SIG-M5 treated with dmso at 0.1 percent for 504 hours (cell line): ENCODE measurements at regions not wholly inside any gene's neighbourhood (a gene's known extent, or its start where the extent isn't known, plus 50 kb on each side); places are given as distances from the start of the nearest gene placed in this dataset.
"Not testable (repeated sequence)": the region's sequence is repeated elsewhere in the genome, so short reads cannot be mapped to it uniquely, and the experiment has no call there.

Experiments
- DNase-seq: peaks from one replicate; lab custom pipeline; 2025; ENCODE audit not compliant: unreplicated experiment; lab: John Stamatoyannopoulos, UW

DNA sequence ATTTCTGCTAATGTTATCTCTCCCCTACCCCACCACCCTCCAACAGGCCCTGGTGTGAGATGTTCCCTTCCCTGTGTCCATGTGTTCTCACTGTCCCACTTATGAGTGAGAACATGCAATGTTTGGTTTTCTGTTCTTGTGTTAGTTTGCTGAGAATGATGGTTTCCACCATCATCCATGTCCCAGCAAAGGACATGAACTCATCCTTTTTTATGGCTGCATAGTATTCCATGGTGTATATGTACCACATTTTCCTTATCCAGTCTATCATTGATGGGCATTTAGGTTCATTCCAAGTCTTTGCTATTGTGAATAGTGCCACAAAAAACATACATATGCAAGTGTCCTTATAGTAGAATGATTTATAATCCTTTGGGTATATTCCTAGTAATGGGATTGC lies 104.5 kb downstream of the ZNF33B start:
- DNase-seq = not testable (repeated sequence)

DNA sequence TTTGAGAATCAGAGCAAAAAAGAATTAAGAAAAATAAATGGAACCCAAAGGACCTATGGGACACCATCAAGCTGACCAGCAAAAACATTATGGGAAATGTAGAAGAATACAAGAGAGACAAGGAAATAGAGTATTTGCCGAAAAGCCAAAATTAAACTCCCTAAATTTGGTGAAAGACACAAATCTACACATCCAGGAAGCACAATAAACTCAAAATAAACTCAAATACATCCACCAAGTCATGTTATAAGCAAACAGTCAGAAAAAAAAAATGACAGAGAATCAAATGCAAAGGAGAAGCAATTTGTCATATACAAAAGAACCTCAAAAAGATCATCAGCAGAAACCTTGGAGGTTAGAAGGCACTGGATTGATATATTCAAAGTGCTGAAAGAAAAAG lies 105.4 kb downstream of the ZNF33B start:
- DNase-seq = no peak

DNA sequence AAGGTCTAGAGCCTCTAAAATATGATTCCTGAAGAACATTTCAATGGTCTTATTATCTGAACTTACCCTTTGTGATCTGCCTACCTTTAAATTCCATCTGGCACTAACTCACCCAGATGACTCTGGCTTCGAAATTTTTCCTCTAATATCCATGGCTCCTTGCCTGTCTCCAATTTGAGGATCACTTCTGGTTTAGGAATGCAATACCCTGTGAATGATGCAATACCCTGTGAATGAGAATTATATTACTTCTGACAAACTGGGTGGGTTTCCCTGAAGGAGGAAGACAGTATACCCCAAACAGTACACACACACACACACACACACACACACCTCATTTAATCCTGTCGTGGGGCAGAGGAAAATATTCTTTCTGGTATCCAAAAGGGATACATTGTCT lies 115.3 kb downstream of the ZNF33B start:
- DNase-seq = no peak

DNA sequence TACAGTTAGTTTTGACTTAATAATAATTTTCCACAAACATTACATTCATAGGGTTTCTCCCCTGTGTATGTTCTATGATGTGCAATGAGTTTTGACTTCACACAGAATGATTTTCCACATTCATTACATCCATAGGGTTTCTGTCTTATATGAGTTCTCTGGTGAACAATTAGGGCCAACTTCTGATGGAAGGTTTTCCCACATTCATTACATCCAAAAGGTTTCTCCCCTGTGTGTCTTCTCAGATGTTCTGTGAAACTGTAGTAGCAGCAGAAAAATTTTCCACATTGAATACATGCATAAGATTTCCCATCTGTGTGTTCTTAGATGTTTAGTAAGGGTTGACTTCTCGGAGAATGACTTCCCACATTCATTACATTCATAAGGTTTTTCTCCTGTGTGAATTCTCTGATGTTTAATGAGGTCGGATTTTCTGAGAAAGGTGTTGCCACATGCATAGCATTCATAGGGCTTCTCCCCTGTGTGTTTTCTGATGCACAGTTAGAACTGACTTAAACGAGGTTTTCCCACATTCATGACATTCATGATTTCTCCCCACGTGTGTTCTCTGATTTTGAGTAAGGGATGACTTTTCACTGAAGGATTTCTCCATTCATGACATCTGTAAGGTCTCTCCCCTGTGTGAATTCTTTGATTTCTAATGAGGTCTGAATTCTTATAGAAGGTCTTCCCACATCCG lies 118.5 kb downstream of the ZNF33B start:
- DNase-seq = no peak

DNA sequence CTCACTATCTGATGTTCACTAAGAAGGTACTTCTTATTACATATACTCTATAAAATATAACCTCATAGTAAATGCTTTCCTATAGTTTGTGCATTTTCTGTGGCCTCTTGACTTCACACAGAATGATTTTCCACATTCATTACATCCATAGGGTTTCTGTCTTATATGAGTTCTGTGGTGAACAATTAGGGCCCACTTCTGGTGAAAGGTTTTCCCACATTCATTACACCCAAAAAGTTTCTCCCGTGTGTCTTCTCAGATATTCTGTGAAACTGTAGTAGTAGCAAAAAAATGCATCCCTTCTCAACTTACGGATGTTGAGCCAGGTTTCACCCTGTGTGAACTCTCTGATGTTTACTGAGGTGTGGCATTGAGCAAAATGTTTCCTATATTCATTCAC lies 119.3 kb downstream of the ZNF33B start:
- no peak for DNase-seq

DNA sequence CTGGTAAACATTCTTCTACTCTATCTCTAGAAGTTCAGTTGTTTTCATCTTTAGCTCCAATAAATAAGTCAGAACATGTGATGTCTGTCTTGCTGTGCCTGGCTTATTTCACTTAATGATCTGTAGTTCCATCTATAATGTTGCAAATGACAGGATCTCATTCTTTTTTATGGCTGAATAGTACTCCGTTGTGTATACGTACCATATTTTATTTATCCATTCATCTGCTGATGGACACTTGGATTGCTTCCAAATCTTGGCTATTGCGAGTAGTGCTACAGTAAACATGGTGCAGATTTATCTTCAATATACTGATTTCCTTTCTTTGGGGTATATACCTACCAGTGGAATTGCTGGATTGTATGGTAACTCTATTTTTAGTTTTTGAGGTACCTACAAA lies 124.4 kb downstream of the ZNF33B start:
- DNase-seq = no peak

DNA sequence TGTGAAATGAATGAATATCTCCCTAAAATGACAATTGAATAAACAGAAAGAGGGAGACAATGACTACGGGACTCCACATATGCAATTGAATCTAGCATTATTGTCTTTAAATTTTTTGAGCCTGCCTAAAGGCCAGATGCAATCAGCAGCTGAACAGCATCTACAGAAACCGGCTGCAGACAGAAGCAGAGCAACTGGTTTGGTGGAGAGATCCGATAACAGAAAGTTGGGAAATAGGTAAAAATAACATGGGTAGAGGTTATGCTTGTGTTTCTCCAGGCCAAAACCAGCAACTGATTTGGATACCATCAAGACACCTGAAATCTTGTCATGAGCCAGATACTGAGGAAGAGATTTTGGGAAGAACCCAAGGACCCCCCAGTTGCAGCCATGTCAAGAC lies 146.6 kb downstream of the ZNF33B start:
- no peak for DNase-seq

DNA sequence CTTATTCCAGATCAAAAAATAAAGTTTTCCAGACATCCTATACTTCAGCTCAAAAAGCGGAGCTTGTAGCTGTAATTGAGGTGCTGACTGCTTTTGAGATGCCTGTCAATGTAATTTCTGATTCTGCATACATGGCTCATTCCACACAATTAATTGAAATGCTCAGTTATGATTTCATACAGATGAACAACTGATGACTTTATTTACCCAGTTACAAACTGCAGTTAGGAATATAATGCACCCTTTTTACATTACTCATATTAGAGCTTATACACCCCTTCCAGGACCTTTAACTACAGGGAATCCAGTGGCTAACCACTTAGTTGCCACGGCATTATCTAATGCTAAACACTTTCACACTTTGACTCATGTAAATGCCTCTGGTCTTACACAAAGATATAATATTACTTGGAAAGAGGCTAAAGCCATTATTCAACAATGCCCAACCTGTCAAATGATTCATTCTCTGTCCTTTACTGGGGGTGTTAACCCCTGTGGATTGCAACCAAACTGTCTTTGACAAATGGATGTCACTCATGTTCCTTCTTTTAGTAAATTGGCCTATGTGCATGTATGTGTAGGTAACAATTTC lies 147.3 kb downstream of the ZNF33B start:
- no peak for DNase-seq

DNA sequence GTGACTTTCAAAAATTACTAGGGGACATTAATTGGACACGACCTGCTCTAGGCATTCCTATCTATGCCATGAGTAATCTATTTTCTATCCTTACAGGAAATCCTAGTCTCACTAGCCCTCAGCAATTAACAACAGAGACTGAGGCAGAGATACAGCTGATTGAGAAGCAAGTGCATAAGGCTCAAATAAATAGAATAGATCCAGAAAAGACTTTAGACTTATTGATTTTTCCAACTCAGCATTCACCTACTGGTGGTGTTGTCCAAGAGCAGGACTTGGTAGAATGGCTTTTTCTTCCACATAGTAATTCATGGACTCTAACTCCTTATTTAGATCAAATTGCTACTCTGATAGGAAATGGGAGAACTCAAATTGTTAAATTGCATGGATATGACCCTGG lies 148.0 kb downstream of the ZNF33B start:
- no peak for DNase-seq

DNA sequence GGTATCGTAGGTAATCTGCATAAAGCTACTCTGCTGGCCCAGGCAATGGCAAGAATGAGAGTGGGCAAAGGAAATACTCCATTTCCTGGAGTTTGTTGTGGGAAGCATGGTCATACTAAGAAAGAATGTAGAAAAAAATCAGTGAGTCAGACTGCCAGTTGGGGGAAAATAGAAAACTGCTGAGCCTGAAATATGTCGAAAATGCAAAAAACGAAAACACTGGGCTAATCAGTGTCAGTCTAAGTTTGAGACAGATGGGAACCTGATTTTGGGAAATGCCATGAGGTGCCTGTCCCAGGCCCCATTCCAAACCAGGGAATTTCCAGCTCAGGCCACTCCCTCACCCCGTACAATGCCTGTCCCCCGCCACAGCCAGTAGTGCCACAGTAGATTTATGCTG lies 150.0 kb downstream of the ZNF33B start:
- no peak for DNase-seq

DNA sequence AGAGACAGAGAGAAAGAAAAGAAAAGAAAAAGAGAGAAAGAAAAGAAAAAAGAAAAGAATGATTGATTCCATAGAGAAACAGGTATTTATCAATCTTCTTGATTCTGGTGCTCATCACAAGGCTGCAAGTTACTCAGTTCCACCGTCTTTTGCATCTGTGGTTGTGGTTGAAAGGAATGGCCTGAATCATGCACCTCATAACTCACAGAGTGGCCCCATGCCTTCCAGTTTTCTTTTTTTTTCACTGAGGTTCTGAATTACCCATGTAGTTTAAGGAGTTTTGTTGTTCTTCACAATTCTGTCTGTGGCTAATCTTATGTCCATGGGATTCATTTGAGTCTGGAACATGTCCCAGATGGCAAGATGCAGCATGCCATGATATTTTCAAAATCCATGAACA lies 156.0 kb downstream of the ZNF33B start:
- DNase-seq = no peak

DNA sequence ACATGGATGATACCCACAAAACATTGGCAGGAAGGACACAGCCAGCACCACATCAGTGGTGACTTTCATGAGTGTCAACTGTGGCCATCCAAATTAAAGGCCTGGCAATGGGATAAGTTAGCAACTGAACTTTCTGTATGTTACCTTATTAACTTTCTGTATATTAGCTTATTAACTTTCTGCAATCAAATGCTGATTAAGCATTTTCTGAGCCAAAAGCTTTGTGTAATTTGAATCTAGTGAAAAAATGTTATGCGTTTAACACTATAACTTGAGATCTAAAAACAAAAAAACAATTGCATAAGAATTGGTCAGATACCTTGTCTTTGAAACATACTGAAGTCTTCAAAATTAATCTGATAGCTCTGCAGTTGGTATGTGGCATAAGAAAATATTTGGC lies 159.3 kb downstream of the ZNF33B start:
- DNase-seq = no peak

DNA sequence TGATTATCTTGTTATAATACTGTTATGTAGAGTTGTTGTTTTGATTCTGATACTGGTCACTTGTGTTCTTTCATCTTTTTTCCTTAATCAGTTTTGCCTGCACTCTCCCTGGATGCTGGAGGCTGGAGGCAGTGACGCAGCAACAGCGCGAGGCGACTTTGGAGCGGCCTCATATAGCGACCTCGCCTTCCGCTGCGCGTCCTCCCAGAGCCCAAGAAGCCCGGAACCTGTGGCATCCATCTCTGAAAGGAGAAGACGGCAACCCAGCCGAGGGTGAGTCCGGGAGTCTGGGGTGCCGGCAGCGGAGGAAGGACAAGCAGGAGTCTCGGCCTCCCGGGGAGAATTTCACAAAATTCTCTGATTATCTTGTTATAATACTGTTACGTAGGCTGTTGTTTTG lies 161.2 kb downstream of the ZNF33B start:
- DNase-seq = no peak

DNA sequence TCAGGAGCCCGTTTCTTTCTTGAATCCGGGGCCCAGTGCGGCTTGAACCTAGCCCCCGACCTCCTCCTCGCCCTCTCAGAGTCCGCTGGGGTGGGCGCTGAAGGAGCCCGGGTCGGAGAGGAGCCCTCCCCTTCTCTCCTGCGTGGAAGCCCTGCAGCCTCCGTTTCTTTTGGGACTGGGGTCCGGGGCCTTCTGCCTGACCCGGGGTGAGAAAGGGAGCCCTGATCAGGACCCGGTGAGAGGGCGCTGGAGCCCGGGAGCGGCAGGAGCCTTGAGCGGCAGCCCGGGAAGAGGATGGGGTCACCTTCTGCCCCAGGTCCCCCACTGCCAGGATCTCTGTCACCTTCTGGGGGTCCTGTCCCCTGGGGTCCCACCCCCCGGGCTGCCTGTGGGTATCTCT lies 162.3 kb downstream of the ZNF33B start:
- DNase-seq = no peak

DNA sequence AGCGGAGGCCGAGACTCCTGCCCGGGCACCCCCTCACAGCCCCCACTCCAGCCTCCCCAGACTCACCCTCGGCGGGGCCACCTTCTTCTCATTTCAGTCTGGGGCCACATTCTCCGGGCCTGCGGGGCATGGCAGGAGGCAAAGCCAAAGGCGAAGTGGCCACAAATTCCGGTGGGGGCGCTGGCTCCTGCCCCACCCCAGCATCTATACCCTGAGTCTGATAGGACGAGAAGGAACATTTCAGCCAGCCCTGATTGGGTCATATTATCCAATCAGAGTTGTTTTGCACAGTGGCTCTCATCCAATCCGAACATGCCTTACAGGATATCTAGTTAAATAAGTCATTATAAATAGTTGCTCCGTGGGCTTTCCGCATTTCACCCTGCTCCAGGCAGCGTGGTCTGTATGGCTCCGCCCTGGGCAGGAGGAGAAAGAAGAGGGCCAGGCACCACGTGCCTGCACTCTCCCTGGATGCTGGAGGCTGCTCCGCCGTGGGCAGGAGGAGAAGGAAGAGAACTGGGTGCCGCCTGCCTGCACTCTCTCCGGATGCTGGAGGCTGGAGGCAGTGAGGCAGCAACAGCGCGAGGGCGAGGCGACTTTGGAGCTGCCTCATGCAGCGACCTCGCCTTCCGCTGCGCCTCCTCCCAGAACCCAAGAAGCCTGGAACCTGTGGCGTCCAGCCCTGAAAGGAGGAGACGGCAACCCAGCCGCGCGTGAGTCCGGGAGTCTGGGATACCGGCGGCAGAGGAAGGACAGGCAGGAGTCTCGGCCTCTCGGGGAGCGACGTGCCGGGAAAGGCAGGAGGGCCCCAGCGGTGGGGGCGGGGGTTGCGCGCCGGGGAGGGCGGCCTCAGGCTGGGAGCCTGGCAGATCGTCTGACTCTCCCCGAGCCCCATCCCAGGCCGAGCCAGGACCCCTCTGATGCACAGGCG lies 162.9 kb downstream of the ZNF33B start:
- no peak for DNase-seq

DNA sequence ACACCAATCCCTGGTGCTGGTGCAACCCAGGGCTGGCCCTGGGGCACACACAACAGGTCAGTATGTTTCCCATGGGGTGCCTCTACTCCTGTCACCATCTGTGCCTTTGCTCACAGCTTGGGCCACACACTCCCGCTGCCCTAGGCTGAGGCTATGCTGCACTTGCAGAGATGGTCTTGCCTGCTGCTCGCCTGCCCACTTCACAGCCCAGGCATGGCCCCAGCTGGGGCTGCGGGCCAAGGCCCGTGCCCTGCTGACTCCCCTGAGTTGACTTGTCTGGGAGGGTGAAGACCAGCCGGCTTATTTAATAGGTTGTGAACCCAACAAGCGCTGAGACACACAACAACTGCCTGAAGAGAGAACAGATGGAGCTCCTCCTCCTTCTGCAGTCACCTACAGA lies 184.1 kb downstream of the ZNF33B start:
- DNase-seq = no peak

DNA sequence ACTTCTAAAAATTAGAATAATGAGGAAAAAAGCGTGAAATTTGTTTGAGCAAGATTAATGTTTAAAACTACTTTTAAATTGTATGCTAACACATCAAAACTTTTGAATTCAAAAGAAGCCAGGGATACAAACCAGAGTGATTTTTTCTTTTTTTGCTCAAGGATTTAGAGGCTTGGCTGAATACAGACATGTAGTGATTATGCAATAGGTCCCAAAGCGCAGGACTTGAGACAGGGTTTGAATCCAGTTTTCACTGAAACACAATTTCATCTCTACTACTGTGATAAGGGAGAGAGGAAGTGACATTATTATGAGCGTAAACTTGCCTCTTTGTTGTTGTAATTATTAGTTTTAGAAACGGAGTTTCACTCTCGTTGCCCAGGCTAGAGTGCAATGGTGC lies 207.3 kb downstream of the ZNF33B start:
- DNase-seq = no peak

DNA sequence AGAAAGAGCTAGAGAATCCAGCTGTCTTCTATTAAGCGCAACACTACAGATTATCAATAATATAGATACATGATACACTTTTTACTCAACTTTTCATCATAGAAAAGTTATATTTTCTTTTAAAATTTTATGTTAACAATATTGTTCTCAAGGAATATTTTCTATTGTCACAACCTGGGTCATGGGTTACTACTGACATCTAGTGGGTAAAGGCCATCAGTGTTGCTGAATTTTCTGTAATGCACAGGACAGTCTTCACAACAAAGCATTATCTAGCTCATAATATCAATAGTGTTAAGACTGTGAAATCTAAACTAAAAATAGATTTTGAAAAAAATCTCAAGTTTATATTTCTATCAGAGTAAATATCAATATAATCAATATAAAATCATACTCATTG lies 209.8 kb downstream of the ZNF33B start:
- DNase-seq = peak; percentile 1

DNA sequence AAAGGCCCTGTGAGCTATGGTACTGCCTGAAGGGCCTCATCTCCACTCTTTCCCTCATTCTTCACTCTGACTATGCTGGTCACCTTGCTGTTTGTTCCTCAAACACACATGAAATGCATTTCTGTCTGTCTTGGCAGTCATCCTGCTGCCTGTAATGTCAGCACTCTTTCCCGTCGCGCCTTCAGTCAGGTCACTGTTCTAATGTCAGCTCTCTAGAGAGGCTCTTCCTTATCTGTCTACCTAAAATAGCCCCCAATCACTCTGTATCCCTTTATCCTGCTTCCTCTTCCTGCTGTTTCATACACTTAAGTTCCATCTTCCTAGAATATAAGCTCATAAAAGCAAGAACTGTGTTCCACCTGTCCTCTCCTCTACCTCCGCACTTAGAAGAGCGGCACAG lies 215.5 kb downstream of the ZNF33B start:
- DNase-seq = no peak

DNA sequence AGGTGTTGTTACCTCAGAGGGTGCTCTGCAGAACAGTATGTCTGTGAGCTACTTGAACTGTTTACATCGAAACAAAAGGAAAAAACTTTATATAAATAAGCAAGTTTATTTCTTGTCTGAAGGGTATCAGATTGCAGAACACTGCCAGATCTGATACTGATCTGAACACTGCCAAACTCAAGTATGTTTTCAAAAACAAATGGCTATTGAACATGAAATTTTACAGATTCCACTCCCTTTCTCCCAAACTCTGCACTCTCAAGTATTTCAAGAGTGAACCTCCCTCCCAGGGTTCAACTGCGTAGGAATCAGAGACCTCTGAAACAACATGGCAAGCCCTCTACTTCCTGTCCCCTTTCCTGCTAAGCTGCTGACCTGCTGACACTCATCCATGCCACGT lies 216.6 kb downstream of the ZNF33B start:
- no peak for DNase-seq

DNA sequence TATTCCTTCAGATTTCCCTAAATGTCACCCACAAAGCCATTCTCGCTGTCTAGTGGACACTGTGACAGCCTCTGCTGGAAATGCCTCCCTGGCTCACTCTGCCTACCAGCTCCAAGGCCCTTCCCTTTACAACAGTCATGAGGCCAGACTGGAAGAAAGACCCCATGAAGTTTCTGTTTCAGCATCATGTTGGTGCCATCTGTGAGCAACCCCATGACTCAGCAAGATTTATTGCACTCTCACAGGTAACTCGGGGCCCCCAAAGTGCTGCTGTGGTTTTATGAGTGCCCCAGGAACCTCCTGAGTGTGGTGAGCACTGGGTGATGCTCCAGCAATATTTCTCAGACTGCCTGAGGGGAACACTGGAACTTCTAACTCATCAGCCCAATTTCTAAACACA lies 218.6 kb downstream of the ZNF33B start:
- DNase-seq = no peak

DNA sequence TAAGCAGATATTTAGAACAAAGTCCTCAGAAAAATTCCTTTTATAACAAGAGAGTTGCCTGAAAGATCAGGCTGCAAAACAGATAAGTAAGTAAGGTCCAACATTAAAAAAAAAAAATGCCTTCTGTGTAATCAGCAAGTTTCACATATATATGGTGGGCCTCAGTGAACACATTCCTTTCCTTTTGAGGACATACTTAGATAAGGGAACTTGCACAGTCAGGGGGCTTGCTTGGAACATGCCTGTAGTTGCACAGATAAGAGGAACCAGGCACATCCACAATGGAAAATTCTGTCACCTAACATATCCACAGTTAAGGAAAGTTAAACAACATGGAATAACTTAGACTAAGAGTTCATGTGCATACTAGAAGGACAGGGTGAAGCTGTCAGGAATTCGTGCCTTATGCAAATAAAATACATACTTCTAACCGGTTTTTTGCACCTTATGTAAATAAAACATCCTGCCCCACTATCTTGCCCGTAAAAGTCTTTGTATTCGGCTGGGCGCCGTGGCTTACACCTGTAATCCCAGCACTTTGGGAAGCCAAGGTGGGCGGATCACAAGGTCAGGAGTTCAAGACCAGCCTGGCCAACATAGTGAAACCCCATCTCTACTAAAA lies 257.3 kb downstream of the ZNF33B start:
- no peak for DNase-seq
